HL-60 (cell line): ENCODE measurements at regions not wholly inside any gene's neighbourhood (a gene's known extent, or its start where the extent isn't known, plus 50 kb on each side); places are given as distances from the start of the nearest gene placed in this dataset.

Experiments
- GABPA ChIP-seq: IDR thresholded peaks from 2 replicates; pipeline ENCODE4 v1.6.1; 2012; ENCODE audit warnings: low read depth
- POLR2AphosphoS5 ChIP-seq: IDR thresholded peaks from 2 replicates; pipeline ENCODE4 v1.6.1; 2012; ENCODE audit warnings: low read depth
- SPI1 ChIP-seq: IDR thresholded peaks from 2 replicates; pipeline ENCODE4 v1.6.1; 2012; ENCODE audit warnings: low read depth, mild to moderate bottlenecking, borderline replicate concordance
- TF ChIP-seq, protein P1 (sequence below): IDR thresholded peaks from one replicate; pipeline ENCODE4 v1.5.1; 2011; ENCODE audit warnings: low read length, control low read depth, inconsistent platforms; ENCODE audit not compliant: insufficient read depth

GRCh38 chr5:67459253-67459652, 262.7 kb upstream of the CD180 start:
- TF ChIP-seq, protein P1, sequence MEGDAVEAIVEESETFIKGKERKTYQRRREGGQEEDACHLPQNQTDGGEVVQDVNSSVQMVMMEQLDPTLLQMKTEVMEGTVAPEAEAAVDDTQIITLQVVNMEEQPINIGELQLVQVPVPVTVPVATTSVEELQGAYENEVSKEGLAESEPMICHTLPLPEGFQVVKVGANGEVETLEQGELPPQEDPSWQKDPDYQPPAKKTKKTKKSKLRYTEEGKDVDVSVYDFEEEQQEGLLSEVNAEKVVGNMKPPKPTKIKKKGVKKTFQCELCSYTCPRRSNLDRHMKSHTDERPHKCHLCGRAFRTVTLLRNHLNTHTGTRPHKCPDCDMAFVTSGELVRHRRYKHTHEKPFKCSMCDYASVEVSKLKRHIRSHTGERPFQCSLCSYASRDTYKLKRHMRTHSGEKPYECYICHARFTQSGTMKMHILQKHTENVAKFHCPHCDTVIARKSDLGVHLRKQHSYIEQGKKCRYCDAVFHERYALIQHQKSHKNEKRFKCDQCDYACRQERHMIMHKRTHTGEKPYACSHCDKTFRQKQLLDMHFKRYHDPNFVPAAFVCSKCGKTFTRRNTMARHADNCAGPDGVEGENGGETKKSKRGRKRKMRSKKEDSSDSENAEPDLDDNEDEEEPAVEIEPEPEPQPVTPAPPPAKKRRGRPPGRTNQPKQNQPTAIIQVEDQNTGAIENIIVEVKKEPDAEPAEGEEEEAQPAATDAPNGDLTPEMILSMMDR: no peak
- TF ChIP-seq SPI1 (no peak), POLR2AphosphoS5 (no peak), GABPA (no peak)
